H1 (cell line): ENCODE measurements at regions not wholly inside any gene's neighbourhood (a gene's known extent, or its start where the extent isn't known, plus 50 kb on each side); places are given as distances from the start of the nearest gene placed in this dataset.

Experiments used
- CTCF ChIA-PET: fragments of 300-600 bp; sonication (Branson Sonifier 250); formaldehyde crosslinking; loops from one replicate; lab custom pipeline; 2021; ENCODE audit not compliant: partially characterized antibody; lab: Charles Lee
- POLR2A ChIA-PET: fragments of 300-600 bp; sonication (Branson Sonifier 250); formaldehyde crosslinking; loops from one replicate; lab custom pipeline; 2021; ENCODE audit warnings: inconsistent platforms; ENCODE audit not compliant: partially characterized antibody; lab: Charles Lee
- DNase-seq, 2 experiments: peaks; one replicate each; pipeline versions ENCODE4 v3.0.0 to v3.0.0-alpha.2; 2010 to 2022; ENCODE audit warnings: low spot score in 2 of 2, low read depth in 1 of 2, mixed read lengths in 1 of 2
- FAIRE-seq: peaks from 2 replicates; lab custom pipeline; 2011; peaks lifted over from hg19 to GRCh38; lab: Jason Lieb, UNC
- H2AFZ ChIP-seq: 2 replicates; pipeline ENCODE4 v1.8.1; 2012; ENCODE audit warnings: low read length, inconsistent platforms
- H2AK5ac ChIP-seq: 2 replicates; pipeline ENCODE4 v1.6.1; 2013; ENCODE audit warnings: low read depth, low read length
- H2BK120ac ChIP-seq: replicated peaks from 2 replicates; pipeline ENCODE3; 2013; ENCODE audit warnings: low read depth, low read length, inconsistent platforms
- H2BK12ac ChIP-seq: 2 replicates; pipeline ENCODE4 v1.6.1; 2013; ENCODE audit warnings: low read depth, low read length
- H2BK15ac ChIP-seq: 2 replicates; pipeline ENCODE4 v1.6.1; 2013; ENCODE audit warnings: low read length
- H2BK20ac ChIP-seq: 2 replicates; pipeline ENCODE4 v1.6.1; 2013; ENCODE audit warnings: low read length
- H2BK5ac ChIP-seq: 2 replicates; pipeline ENCODE4 v1.6.1; 2013; ENCODE audit warnings: low read depth, low read length
- H3K14ac ChIP-seq: 2 replicates; pipeline ENCODE4 v1.6.1; 2013; ENCODE audit warnings: inconsistent platforms; ENCODE audit not compliant: insufficient read length
- H3K18ac ChIP-seq: 2 replicates; pipeline ENCODE4 v1.6.1; 2013; ENCODE audit warnings: low read length; ENCODE audit errors: extremely low read depth
- H3K23ac ChIP-seq: 2 replicates; pipeline ENCODE4 v1.6.1; 2013; ENCODE audit warnings: inconsistent platforms; ENCODE audit not compliant: insufficient read length
- H3K23me2 ChIP-seq: 2 replicates; pipeline ENCODE4 v1.6.1; 2013; ENCODE audit warnings: low read depth, low read length
- H3K27ac ChIP-seq: 2 replicates; pipeline ENCODE4 v1.6.1; 2011; ENCODE audit warnings: low read depth, low read length, inconsistent platforms
- H3K27me3 ChIP-seq, 4 experiments: replicated peaks in 1 of 4; 1 replicate in 1 of 4; 2 replicates in 3 of 4; pipeline versions ENCODE4 v1.6.1 to v1.8.1; 2011 to 2013; ENCODE audit warnings: low read length in 3 of 4, mild to moderate bottlenecking in 3 of 4, inconsistent platforms in 2 of 4, mixed read lengths in 2 of 4, moderate library complexity in 1 of 4; ENCODE audit not compliant: control insufficient read depth in 3 of 4, insufficient read depth in 3 of 4; ENCODE audit errors: extremely low read depth in 1 of 4
- H3K36me3 ChIP-seq, 4 experiments: 2 replicates each; pipeline versions ENCODE4 v1.6.1 to v1.8.1; 2011 to 2013; ENCODE audit warnings: mild to moderate bottlenecking in 4 of 4, low read length in 3 of 4, moderate library complexity in 2 of 4, control low read depth in 1 of 4, inconsistent platforms in 1 of 4; ENCODE audit not compliant: insufficient read depth in 4 of 4, control insufficient read depth in 2 of 4
- H3K4ac ChIP-seq: replicated peaks from 2 replicates; pipeline ENCODE3; 2013; ENCODE audit warnings: low read length, low read depth, mixed read lengths, inconsistent platforms; ENCODE audit not compliant: insufficient read length
- H3K4me1 ChIP-seq, 4 experiments: replicated peaks in 1 of 4; 1 replicate in 1 of 4; 2 replicates in 3 of 4; pipeline versions ENCODE4 v1.6.1 to v1.8.1; 2011 to 2013; ENCODE audit warnings: low read length in 3 of 4, inconsistent platforms in 2 of 4, mixed read lengths in 1 of 4; ENCODE audit not compliant: insufficient read depth in 4 of 4, control insufficient read depth in 3 of 4
- H3K4me2 ChIP-seq, 2 experiments: 2 replicates each; pipeline versions ENCODE4 v1.6.1 to v1.8.1; 2011 to 2013; ENCODE audit warnings: low read depth in 2 of 2, low read length in 2 of 2, control low read depth in 1 of 2, inconsistent platforms in 1 of 2, mild to moderate bottlenecking in 1 of 2; ENCODE audit not compliant: insufficient read depth in 1 of 2
- H3K4me3 ChIP-seq, 4 experiments: fragments of 200-600, 300-600 bp in 1 of 4; sonication (generic), shearing (Covaris generic), sonication (Bioruptor Twin) in 1 of 4; 2 replicates each; pipeline versions ENCODE4 v1.5.1 to v1.8.1; 2011 to 2016; ENCODE audit warnings: low read length in 4 of 4, low read depth in 3 of 4, control low read depth in 2 of 4, inconsistent platforms in 2 of 4, mild to moderate bottlenecking in 2 of 4, mixed read lengths in 1 of 4, moderate library complexity in 1 of 4; ENCODE audit not compliant: insufficient read depth in 2 of 4; ENCODE audit errors: extremely low read depth in 1 of 4
- H3K56ac ChIP-seq: replicated peaks from 2 replicates; pipeline ENCODE3; 2013; ENCODE audit warnings: low read depth, mild to moderate bottlenecking, mixed read lengths, low read length, inconsistent platforms; ENCODE audit not compliant: insufficient read length
- H3K79me1 ChIP-seq: 2 replicates; pipeline ENCODE4 v1.6.1; 2013; ENCODE audit warnings: low read depth, low read length, control low read depth
- H3K79me2 ChIP-seq, 2 experiments: 2 replicates each; pipeline versions ENCODE4 v1.6.1 to v1.8.1; 2012 to 2013; ENCODE audit warnings: low read length in 2 of 2, mild to moderate bottlenecking in 2 of 2, inconsistent platforms in 1 of 2; ENCODE audit not compliant: insufficient read depth in 2 of 2, control insufficient read depth in 1 of 2
- H3K9ac ChIP-seq, 4 experiments: replicated peaks in 1 of 4; 1 replicate in 1 of 4; 2 replicates in 3 of 4; pipeline versions ENCODE4 v1.6.1 to v1.8.1; 2011 to 2013; ENCODE audit warnings: low read depth in 3 of 4, low read length in 3 of 4, control low read depth in 2 of 4, mild to moderate bottlenecking in 2 of 4, moderate library complexity in 2 of 4, inconsistent platforms in 1 of 4; ENCODE audit errors: extremely low read depth in 1 of 4
- H3K9me3 ChIP-seq, 2 experiments: 2 replicates each; pipeline versions ENCODE4 v1.6.1 to v1.8.1; 2012 to 2013; ENCODE audit warnings: mild to moderate bottlenecking in 2 of 2, moderate library complexity in 2 of 2, control low read depth in 1 of 2, inconsistent platforms in 1 of 2, low read depth in 1 of 2, low read length in 1 of 2, mixed read lengths in 1 of 2; ENCODE audit not compliant: insufficient read depth in 2 of 2
- H4K20me1 ChIP-seq, 2 experiments: replicated peaks in 1 of 2; 2 replicates each; pipeline versions ENCODE3 to v1.8.1; 2011 to 2013; ENCODE audit warnings: inconsistent platforms in 2 of 2, low read length in 2 of 2, mild to moderate bottlenecking in 1 of 2; ENCODE audit not compliant: insufficient read depth in 2 of 2, control insufficient read depth in 1 of 2
- H4K5ac ChIP-seq: 2 replicates; pipeline ENCODE4 v1.6.1; 2013; ENCODE audit warnings: low read length, low read depth, mixed read lengths, inconsistent platforms; ENCODE audit not compliant: insufficient read length
- H4K8ac ChIP-seq: 2 replicates; pipeline ENCODE4 v1.8.0; 2013; ENCODE audit warnings: mild to moderate bottlenecking, moderate library complexity, low read length, inconsistent platforms; ENCODE audit not compliant: insufficient read depth; ENCODE audit errors: extremely low read depth
- H4K91ac ChIP-seq: replicated peaks from 2 replicates; pipeline ENCODE3; 2013; ENCODE audit warnings: low read length, mixed read lengths, inconsistent platforms; ENCODE audit not compliant: insufficient read length
- EP300 ChIP-seq, 2 experiments: IDR thresholded peaks; 1 replicate in 1 of 2; 2 replicates in 1 of 2; pipeline ENCODE4 v1.6.1; 2011 to 2012; ENCODE audit warnings: low read depth in 2 of 2, low read length in 2 of 2, mild to moderate bottlenecking in 2 of 2, borderline replicate concordance in 1 of 2, inconsistent platforms in 1 of 2, moderate library complexity in 1 of 2
- HDAC2 ChIP-seq, 2 experiments: fragments of 300-600 bp in 1 of 2; sonication (generic) in 1 of 2; IDR thresholded peaks; 2 replicates each; pipeline ENCODE4 v1.6.1; 2011 to 2012; ENCODE audit warnings: low read depth in 2 of 2, low read length in 2 of 2, mild to moderate bottlenecking in 2 of 2, moderate library complexity in 2 of 2, borderline replicate concordance in 1 of 2, inconsistent platforms in 1 of 2
- HDAC6 ChIP-seq: IDR thresholded peaks from one replicate; pipeline ENCODE4 v1.7.1; 2012; ENCODE audit warnings: low read depth, mild to moderate bottlenecking, inconsistent platforms, low read length, moderate library complexity
- NANOG ChIP-seq: IDR thresholded peaks from 2 replicates; pipeline ENCODE4 v1.6.1; 2011; ENCODE audit warnings: low read length, low read depth, mild to moderate bottlenecking, inconsistent platforms; ENCODE audit not compliant: insufficient read depth, poor library complexity, severe bottlenecking
- SIX5 ChIP-seq: IDR thresholded peaks from 2 replicates; pipeline ENCODE4 v1.6.1; 2011; ENCODE audit warnings: mild to moderate bottlenecking, low read depth, low read length
- SP2 ChIP-seq: IDR thresholded peaks from 2 replicates; pipeline ENCODE4 v1.6.1; 2012; ENCODE audit warnings: mild to moderate bottlenecking, low read length, inconsistent platforms
- WGBS, 2 experiments: shearing (Covaris generic) in 1 of 2; methylation state at CpG; one replicate each; pipeline versions ENCODE4 v1.1.6 to v1.1.7; 2013 to 2015; ENCODE audit warnings: low lambda C conversion rate in 2 of 2, mixed read lengths in 2 of 2, inconsistent platforms in 1 of 2, low coverage in 1 of 2, missing lambda C conversion rate in 1 of 2; ENCODE audit not compliant: insufficient replicate concordance in 2 of 2, insufficient coverage in 1 of 2, insufficient read length in 1 of 2; ENCODE audit errors: extremely low coverage in 1 of 2, missing lambda C conversion rate in 1 of 2; 5-methylcytosine and 5-hydroxymethylcytosine counted together
- TF ChIP-seq, protein P1 (sequence below): IDR thresholded peaks from 2 replicates; pipeline ENCODE4 v1.6.1; 2012; ENCODE audit warnings: inconsistent platforms
- TF ChIP-seq, protein P2 (sequence below): IDR thresholded peaks from 2 replicates; pipeline ENCODE4 v1.6.1; 2012; ENCODE audit warnings: inconsistent platforms
- TF ChIP-seq, protein P3 (sequence below), 3 experiments: IDR thresholded peaks; 1 replicate in 2 of 3; 2 replicates in 1 of 3; pipeline versions ENCODE4 v1.5.1 to v1.6.1; 2011; ENCODE audit warnings: low read length in 3 of 3, mild to moderate bottlenecking in 3 of 3, inconsistent platforms in 2 of 3, low read depth in 1 of 3, moderate library complexity in 1 of 3; ENCODE audit not compliant: insufficient read depth in 1 of 3; ENCODE audit errors: control extremely low read depth in 1 of 3

DNA sequence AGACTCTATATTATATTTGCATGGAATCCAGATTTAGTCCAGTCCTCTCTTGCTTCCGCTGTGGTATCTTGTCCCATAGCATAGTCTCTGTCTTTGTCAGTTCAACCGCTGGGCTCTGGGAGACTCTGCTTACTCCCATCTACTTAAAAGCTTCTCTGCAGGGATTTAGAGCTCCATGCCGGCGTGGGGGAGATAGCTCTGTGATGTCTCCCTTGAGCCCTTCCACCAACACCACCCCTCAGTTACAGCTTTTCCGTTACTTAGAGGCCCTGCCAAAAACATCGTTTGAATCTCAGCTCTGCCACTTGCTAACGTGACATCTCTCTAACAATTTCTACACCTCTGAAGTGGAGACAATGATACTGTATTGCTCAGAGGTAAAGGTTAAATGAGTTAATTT is 306.1 kb upstream of the ZNF608 start:
- Histone ChIP-seq H3K79me2 (no peaks in the 10 kb centered on the region), H3K9ac (no peak overlapping the region), H3K23me2 (no peaks in the 10 kb centered on the region), H2BK5ac (no peak overlapping the region; the same call in 1 of the 2 replicates), H3K4me1 (peaks cover 6 to 27% (median 12%) of the 10 kb centered on the region in 4 experiments; a peak in 5 of 7 replicates), H4K5ac (no peak overlapping the region), H3K56ac (no peak overlapping the region), H3K27ac (no peak overlapping the region), H2AFZ (no peak overlapping the region), H2AK5ac (no peak overlapping the region), H3K18ac (no peak overlapping the region; the same call in 1 of the 2 replicates), H3K36me3 (no peaks in the 10 kb centered on the region), H3K23ac (no peak overlapping the region), H2BK12ac (peak overlapping the region; percentile 52; the same call in 1 of the 2 replicates), H3K4ac (no peak overlapping the region), H3K79me1 (no peaks in the 10 kb centered on the region), H3K14ac (no peak overlapping the region), H4K8ac (no peak overlapping the region), H2BK15ac (no peak overlapping the region), H3K4me3 (no peak overlapping the region), H3K27me3 (no peaks in the 10 kb centered on the region), H2BK20ac (peak overlapping the region; percentile 23; the same call in 1 of the 2 replicates), H3K4me2 (no peak overlapping the region), H4K91ac (peak overlapping the region; percentile 58), H2BK120ac (peak overlapping the region; percentile 24), H4K20me1 (no peaks in the 10 kb centered on the region), H3K9me3 (peaks cover 0 to 2% of the 10 kb centered on the region in 2 experiments; a peak in 1 of 4 replicates)
- WGBS, 2 experiments, result 79% methylated on average over 7 of the region's 7 CpGs; no CpG with 5 or more reads in 1 of the 2 experiments
- POLR2A ChIA-PET, result no interaction called here
- FAIRE-seq (no peak), DNase-seq (no peak)
- CTCF ChIA-PET, result no interaction called here
- TF ChIP-seq, protein P1, sequence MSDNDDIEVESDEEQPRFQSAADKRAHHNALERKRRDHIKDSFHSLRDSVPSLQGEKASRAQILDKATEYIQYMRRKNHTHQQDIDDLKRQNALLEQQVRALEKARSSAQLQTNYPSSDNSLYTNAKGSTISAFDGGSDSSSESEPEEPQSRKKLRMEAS, result no peak
- TF ChIP-seq, protein P2, sequence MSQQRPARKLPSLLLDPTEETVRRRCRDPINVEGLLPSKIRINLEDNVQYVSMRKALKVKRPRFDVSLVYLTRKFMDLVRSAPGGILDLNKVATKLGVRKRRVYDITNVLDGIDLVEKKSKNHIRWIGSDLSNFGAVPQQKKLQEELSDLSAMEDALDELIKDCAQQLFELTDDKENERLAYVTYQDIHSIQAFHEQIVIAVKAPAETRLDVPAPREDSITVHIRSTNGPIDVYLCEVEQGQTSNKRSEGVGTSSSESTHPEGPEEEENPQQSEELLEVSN, result no peak
- TF ChIP-seq SP2, result no peak
- TF ChIP-seq HDAC2 (IDR thresholded peaks at IDR 0.05; ENCODE audit: borderline replicate concordance in 1 of 2, low read depth in 2 of 2, low read length in 2 of 2), result no peak
- TF ChIP-seq EP300 (IDR thresholded peaks at IDR 0.05; ENCODE audit: borderline replicate concordance in 1 of 2, low read depth in 2 of 2, low read length in 2 of 2), result no peak
- no peak for TF ChIP-seq NANOG
- TF ChIP-seq HDAC6, result no peak
- TF ChIP-seq, protein P3, sequence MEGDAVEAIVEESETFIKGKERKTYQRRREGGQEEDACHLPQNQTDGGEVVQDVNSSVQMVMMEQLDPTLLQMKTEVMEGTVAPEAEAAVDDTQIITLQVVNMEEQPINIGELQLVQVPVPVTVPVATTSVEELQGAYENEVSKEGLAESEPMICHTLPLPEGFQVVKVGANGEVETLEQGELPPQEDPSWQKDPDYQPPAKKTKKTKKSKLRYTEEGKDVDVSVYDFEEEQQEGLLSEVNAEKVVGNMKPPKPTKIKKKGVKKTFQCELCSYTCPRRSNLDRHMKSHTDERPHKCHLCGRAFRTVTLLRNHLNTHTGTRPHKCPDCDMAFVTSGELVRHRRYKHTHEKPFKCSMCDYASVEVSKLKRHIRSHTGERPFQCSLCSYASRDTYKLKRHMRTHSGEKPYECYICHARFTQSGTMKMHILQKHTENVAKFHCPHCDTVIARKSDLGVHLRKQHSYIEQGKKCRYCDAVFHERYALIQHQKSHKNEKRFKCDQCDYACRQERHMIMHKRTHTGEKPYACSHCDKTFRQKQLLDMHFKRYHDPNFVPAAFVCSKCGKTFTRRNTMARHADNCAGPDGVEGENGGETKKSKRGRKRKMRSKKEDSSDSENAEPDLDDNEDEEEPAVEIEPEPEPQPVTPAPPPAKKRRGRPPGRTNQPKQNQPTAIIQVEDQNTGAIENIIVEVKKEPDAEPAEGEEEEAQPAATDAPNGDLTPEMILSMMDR (IDR thresholded peaks at IDR 0.05; ENCODE audit: control extremely low read depth in 1 of 3, insufficient read depth in 1 of 3, low read depth in 1 of 3, low read length in 3 of 3), result no peak
- no peak for TF ChIP-seq SIX5
